C4-2B (cell line): ENCODE measurements at regions not wholly inside any gene's neighbourhood (a gene's known extent, or its start where the extent isn't known, plus 50 kb on each side); places are given as distances from the start of the nearest gene placed in this dataset.

Source experiments
- CTCF ChIP-seq: fragments of 450-650 bp; conservative IDR thresholded peaks from 2 replicates; pipeline ENCODE4 v1.5.1; 2017; ENCODE audit warnings: mild to moderate bottlenecking
- ZFX ChIP-seq: fragments of 450-650 bp; IDR thresholded peaks from 2 replicates; pipeline ENCODE4 v1.6.1; 2017

- TF ChIP-seq CTCF (no peak), ZFX (no peak)
Observed at GRCh38 chr5:125120012-125120411, 373.6 kb upstream of the ZNF608 start.
